NT2/D1 (cell line): ENCODE measurements at regions not wholly inside any gene's neighbourhood (a gene's known extent, or its start where the extent isn't known, plus 50 kb on each side); places are given as distances from the start of the nearest gene placed in this dataset.

Experiments used
- SUZ12 ChIP-seq: IDR thresholded peaks from 2 replicates; pipeline ENCODE4 v1.6.1; 2011; ENCODE audit not compliant: insufficient read length, insufficient read depth; ENCODE audit errors: extremely low read depth
- ZNF274 ChIP-seq: IDR thresholded peaks from 2 replicates; pipeline ENCODE4 v1.6.1; 2011; ENCODE audit warnings: mild to moderate bottlenecking, low read depth, low read length

GRCh38 chr10:62467527-62467926 lies 93.4 kb downstream of the ZNF365 start:
- TF ChIP-seq SUZ12 (no peak), ZNF274 (no peak)
